Lower leg skin (tissue), 4 donors: ENCODE measurements at regions not wholly inside any gene's neighbourhood (a gene's known extent, or its start where the extent isn't known, plus 50 kb on each side); places are given as distances from the start of the nearest gene placed in this dataset.
A peak's percentile ranks its signal among the peaks of the same experiment; 100 is the strongest.

Source experiments
- DNase-seq, 2 donors: peaks; one replicate each; pipeline ENCODE4 v3.0.0-alpha.2; 2019; ENCODE audit warnings: low spot score in 2 of 2
- H3K4me3 ChIP-seq: fragments of 200-600 bp; sonication (generic); 2 replicates; pipeline ENCODE4 v1.5.1; 2017; ENCODE audit warnings: mild to moderate bottlenecking, low read depth; ENCODE audit not compliant: poor library complexity, severe bottlenecking
- POLR2A ChIP-seq, 2 donors: fragments of 450-650 bp; IDR thresholded peaks; one replicate each; pipeline ENCODE4 v1.6.1; 2016 to 2017; ENCODE audit warnings: antibody characterized with exemption in 2 of 2, mild to moderate bottlenecking in 1 of 2, moderate library complexity in 1 of 2
- WGBS, 2 donors: methylation state at CpG; one replicate each; pipeline ENCODE4 v1.1.5; 2018; 5-methylcytosine and 5-hydroxymethylcytosine counted together
- intact Hi-C: fragments of 100-400 bp; cut with DNase I; formaldehyde crosslinking; loops from one replicate; pipeline ENCODE4 v1.15.0; 2023; ENCODE audit warnings: low total_unique reads
- TF ChIP-seq, protein P1 (sequence below), 3 donors: fragments of 450-650 bp; IDR thresholded peaks; one replicate each; pipeline ENCODE4 v1.5.1; 2016; ENCODE audit warnings: antibody characterized with exemption in 3 of 3, mild to moderate bottlenecking in 3 of 3, moderate library complexity in 2 of 3

DNA sequence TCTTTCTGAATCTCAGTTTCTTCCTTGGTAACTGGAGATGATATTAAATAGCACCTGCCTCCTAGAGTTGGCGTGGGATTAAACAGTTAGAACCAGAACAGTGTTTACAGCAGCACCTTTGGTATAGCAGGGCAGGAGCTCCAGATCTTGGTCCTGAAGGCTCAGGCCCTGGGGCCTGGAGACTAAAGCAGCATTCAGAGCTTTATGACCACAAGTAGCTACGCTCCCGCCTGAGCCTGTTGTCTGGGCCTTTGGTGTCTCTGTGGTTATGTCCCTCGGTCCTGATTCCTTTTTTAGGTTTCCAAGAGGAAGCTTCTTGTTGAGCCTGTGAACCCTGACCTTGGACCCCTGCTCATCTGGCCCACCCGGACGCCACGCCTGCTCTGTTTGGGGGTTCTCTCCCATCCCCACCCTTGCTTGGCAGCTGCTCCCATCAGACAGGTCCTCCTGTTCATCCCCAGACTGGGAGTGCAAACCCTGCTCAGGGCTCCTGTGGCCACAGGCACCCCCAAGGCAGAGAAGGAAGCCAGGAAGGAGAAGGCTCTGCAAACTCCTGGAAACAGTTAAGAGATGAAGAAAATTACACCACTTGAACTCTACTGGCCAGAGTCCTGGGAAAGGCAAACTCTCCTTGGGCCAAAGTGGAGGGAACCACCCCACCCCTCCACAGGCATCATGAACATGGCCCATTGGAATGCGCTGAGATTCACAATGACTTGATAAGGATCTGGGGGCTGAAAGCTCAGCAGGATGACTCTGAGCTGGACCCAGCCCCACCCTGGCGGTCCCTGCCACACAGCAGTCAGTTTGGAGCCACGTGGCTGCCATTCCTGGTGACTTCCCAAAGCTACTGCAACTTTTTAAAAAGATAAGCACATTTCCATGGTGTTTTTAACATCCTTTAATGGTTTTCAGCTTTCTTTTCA, 50.1 kb upstream of the TMEM72 start:
- intact Hi-C loops, result loop anchor here (5.0 kb wide), 2 partner anchors 474 to 1189 kb away; partner anchors contain the start of gene CXCL12
- TF ChIP-seq POLR2A (IDR thresholded peaks at IDR 0.05), result no peak
- TF ChIP-seq, protein P1, sequence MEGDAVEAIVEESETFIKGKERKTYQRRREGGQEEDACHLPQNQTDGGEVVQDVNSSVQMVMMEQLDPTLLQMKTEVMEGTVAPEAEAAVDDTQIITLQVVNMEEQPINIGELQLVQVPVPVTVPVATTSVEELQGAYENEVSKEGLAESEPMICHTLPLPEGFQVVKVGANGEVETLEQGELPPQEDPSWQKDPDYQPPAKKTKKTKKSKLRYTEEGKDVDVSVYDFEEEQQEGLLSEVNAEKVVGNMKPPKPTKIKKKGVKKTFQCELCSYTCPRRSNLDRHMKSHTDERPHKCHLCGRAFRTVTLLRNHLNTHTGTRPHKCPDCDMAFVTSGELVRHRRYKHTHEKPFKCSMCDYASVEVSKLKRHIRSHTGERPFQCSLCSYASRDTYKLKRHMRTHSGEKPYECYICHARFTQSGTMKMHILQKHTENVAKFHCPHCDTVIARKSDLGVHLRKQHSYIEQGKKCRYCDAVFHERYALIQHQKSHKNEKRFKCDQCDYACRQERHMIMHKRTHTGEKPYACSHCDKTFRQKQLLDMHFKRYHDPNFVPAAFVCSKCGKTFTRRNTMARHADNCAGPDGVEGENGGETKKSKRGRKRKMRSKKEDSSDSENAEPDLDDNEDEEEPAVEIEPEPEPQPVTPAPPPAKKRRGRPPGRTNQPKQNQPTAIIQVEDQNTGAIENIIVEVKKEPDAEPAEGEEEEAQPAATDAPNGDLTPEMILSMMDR (IDR thresholded peaks at IDR 0.05), result no peak
- 71 to 77% methylated on average over 10 of the region's 10 CpGs for WGBS, 2 donors
- no peak overlapping the region for H3K4me3 ChIP-seq
- peak; percentile 33 to 86 for DNase-seq
